Upper lobe of left lung (tissue), 4 donors: ENCODE measurements at regions not wholly inside any gene's neighbourhood (a gene's known extent, or its start where the extent isn't known, plus 50 kb on each side); places are given as distances from the start of the nearest gene placed in this dataset.

Experiments used
- CTCF ChIP-seq, 6 experiments: fragments of 450-650 bp in 4 of 6; fragments of 200-600 bp in 2 of 6; sonication (generic) in 2 of 6; IDR thresholded peaks; one replicate each; pipeline ENCODE4 v1.5.1; 2016 to 2019; ENCODE audit warnings: antibody characterized with exemption in 6 of 6
- POLR2A ChIP-seq, 4 donors: fragments of 450-650 bp; IDR thresholded peaks; one replicate each; pipeline ENCODE4 v1.5.1; 2016 to 2017; ENCODE audit warnings: antibody characterized with exemption in 4 of 4, mild to moderate bottlenecking in 2 of 4

GRCh38 chr1:65728504-65728903, 64.2 kb upstream of the PDE4B start:
- TF ChIP-seq CTCF (IDR thresholded peaks at IDR 0.05), result no peak
- no peak for TF ChIP-seq POLR2A (IDR thresholded peaks at IDR 0.05)
